ENCODE measurements at regions not wholly inside any gene's neighbourhood (a gene's known extent, or its start where the extent isn't known, plus 50 kb on each side); places are given as distances from the start of the nearest gene placed in this dataset.

- no peak overlapping the region for H2AFZ ChIP-seq
- no peaks in the 10 kb centered on the region for H3K79me2 ChIP-seq (ENCODE audit: low read depth)
- H3K4me1 ChIP-seq (replicated peaks; ENCODE audit: insufficient read depth): 0 out of 2 replicates have a peak, but pooled peaks cover 2% of the 10 kb centered on the region
- H3K36me3 ChIP-seq (ENCODE audit: low read depth): no peaks in the 10 kb centered on the region
- intact Hi-C loops (cut with micrococcal nuclease; ENCODE audit: unreplicated experiment): no loop called here
- H3K27me3 ChIP-seq (ENCODE audit: insufficient read depth, low read depth): no peaks in the 10 kb centered on the region
- no peak overlapping the region for H3K4me2 ChIP-seq
- H3K9me2 ChIP-seq (ENCODE audit: insufficient read depth): no peaks in the 10 kb centered on the region
- H3K9me3 ChIP-seq (ENCODE audit: insufficient read depth, low read depth): no peaks in the 10 kb centered on the region
- ChIA-PET CTCF (no interaction called here), POLR2A (ENCODE audit: unreplicated experiment) (no interaction called here)
- no peaks in the 10 kb centered on the region for H4K20me1 ChIP-seq (ENCODE audit: insufficient read depth)
- TF ChIP-seq EZH2 (IDR thresholded peaks at IDR 0.05; ENCODE audit: low read depth) (no peak), CTCF (conservative IDR thresholded peaks at IDR 0.05) (no peak)
- no peaks in the 10 kb centered on the region for H3F3A ChIP-seq (ENCODE audit: insufficient read depth, low read depth)
- no TSS peak for BruUV-seq (replicated peaks)
- no peak for DNase-seq
- no peak overlapping the region for H3K27ac ChIP-seq
- H3K4me3 ChIP-seq: no peak overlapping the region
Observed at GRCh38 chr3:177516158-177517011, 319.1 kb upstream of the TBL1XR1 start.

- Histone ChIP-seq H3K9me2 (ENCODE audit: insufficient read depth) (no peaks in the 10 kb centered on the region), H3K4me2 (no peak overlapping the region), H3K27me3 (ENCODE audit: insufficient read depth, low read depth) (no peaks in the 10 kb centered on the region), H3K9me3 (ENCODE audit: insufficient read depth, low read depth) (no peaks in the 10 kb centered on the region), H3K79me2 (ENCODE audit: low read depth) (no peaks in the 10 kb centered on the region), H4K20me1 (ENCODE audit: insufficient read depth) (no peaks in the 10 kb centered on the region), H3K36me3 (ENCODE audit: low read depth) (no peaks in the 10 kb centered on the region), H3F3A (ENCODE audit: insufficient read depth, low read depth) (peaks cover 3% of the 10 kb centered on the region), H3K4me1 (replicated peaks; ENCODE audit: insufficient read depth) (peaks cover 17% of the 10 kb centered on the region), H3K27ac (no peak overlapping the region), H2AFZ (no peak overlapping the region), H3K4me3 (no peak overlapping the region)
- intact Hi-C loops (cut with micrococcal nuclease; ENCODE audit: unreplicated experiment): no loop called here
- no TSS peak for BruUV-seq (replicated peaks)
- POLR2A ChIA-PET (ENCODE audit: unreplicated experiment): no interaction called here
- TF ChIP-seq EZH2 (IDR thresholded peaks at IDR 0.05; ENCODE audit: low read depth) (no peak), CTCF (conservative IDR thresholded peaks at IDR 0.05) (no peak)
- DNase-seq: no peak
- CTCF ChIA-PET: no interaction called here
Observed at GRCh38 chr3:177517906-177518305, 320.6 kb upstream of the TBL1XR1 start.

GRCh38 chr3:177519588-177519987 is 322.3 kb upstream of the TBL1XR1 start:
- POLR2A ChIA-PET (ENCODE audit: unreplicated experiment): interaction anchor here (0.6 kb wide), 1 partner anchor 255 kb away, joined by 5 read pairs; no protein-coding TSS in a partner anchor

More at GRCh38 chr3:177519588-177519987, 322.3 kb upstream of the TBL1XR1 start:
- DNase-seq: no peak
- Histone ChIP-seq H3F3A (ENCODE audit: insufficient read depth, low read depth) (peaks cover 19% of the 10 kb centered on the region), H3K79me2 (ENCODE audit: low read depth) (no peaks in the 10 kb centered on the region), H2AFZ (no peak overlapping the region), H3K27ac (no peak overlapping the region), H3K36me3 (ENCODE audit: low read depth) (no peaks in the 10 kb centered on the region), H3K4me2 (no peak overlapping the region), H3K4me3 (no peak overlapping the region), H3K4me1 (replicated peaks; ENCODE audit: insufficient read depth) (peaks cover 33% of the 10 kb centered on the region), H3K9me2 (ENCODE audit: insufficient read depth) (no peaks in the 10 kb centered on the region), H4K20me1 (ENCODE audit: insufficient read depth) (no peaks in the 10 kb centered on the region), H3K9me3 (ENCODE audit: insufficient read depth, low read depth) (no peaks in the 10 kb centered on the region; the same call in 1 of the 2 replicates), H3K27me3 (ENCODE audit: insufficient read depth, low read depth) (no peaks in the 10 kb centered on the region)
- intact Hi-C loops (cut with micrococcal nuclease; ENCODE audit: unreplicated experiment): no loop called here
- no TSS peak for BruUV-seq (replicated peaks)
- CTCF ChIA-PET: interaction anchor here (0.6 to 1.2 kb wide), 2 partner anchors 76 to 79 kb away, joined by 3 read pairs; no protein-coding TSS in a partner anchor
- TF ChIP-seq EZH2 (IDR thresholded peaks at IDR 0.05; ENCODE audit: low read depth): no peak
- TF ChIP-seq CTCF (conservative IDR thresholded peaks at IDR 0.05): no peak

Data from PC-9 (cell line).